ENCODE measurements at regions not wholly inside any gene's neighbourhood (a gene's known extent, or its start where the extent isn't known, plus 50 kb on each side); places are given as distances from the start of the nearest gene placed in this dataset.
"Not testable (repeated sequence)": the region's sequence is repeated elsewhere in the genome, so short reads cannot be mapped to it uniquely, and the experiment has no call there.

DNA sequence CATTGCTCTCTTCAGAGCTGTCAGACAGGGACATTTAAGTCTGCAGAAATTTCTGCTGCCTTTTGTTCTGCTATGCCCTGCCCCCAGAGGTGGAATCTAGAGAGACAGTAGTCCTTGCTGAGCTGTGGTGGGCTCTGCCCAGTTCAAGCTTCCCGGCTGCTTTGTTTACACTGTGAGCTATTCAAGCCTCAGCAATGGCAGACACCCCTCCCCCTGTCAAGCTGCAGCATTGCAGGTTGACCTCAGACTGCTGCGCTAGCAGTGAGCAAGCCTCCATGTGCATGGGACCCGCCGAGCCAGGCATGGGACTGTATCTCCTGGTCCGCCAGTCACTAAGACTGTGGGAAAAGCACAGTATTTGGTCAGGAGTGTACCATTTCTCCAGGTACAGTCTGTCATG, 53.6 kb upstream of the MAPK10 start:
- H3K27ac ChIP-seq (ENCODE audit: low read length); H3K9me3 ChIP-seq (ENCODE audit: control insufficient read depth, low read length); H3K4me3 ChIP-seq (ENCODE audit: low read length); ATAC-seq; DNase-seq; H3K27me3 ChIP-seq (ENCODE audit: control insufficient read depth, insufficient read depth); intact Hi-C loops (cut with DNase I); H3K4me1 ChIP-seq (ENCODE audit: control insufficient read depth, insufficient read depth, low read length): not testable (repeated sequence)
- WGBS: 77% methylated on average over 5 of the region's 5 CpGs

DNA sequence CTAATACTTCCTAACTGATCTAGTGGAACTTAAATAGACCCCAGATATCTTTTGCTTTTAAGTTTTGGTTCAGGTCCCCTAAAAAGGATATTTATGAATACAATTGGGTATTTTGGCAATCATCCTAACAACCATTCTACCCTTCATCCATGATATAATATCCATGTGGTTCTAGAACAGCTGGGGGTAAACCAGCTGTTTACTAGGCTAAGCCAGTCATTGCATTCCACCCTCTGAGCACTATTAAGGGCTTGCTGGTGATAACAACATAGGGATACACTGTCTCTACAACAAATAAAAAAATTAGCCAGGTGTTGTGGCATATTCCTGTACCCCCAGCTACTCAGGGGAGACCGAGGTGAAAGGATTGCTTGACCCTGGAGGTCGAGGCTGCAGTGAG, 54.8 kb upstream of the MAPK10 start:
- H3K27ac ChIP-seq (ENCODE audit: low read length): no peak overlapping the region
- H3K27me3 ChIP-seq (ENCODE audit: control insufficient read depth, insufficient read depth): no peaks in the 10 kb centered on the region
- no peak for ATAC-seq
- no peaks in the 10 kb centered on the region for H3K9me3 ChIP-seq (ENCODE audit: control insufficient read depth, low read length)
- H3K4me1 ChIP-seq (ENCODE audit: control insufficient read depth, insufficient read depth, low read length): no peaks in the 10 kb centered on the region
- intact Hi-C loops (cut with DNase I): no loop called here
- no peak for DNase-seq
- WGBS: 63% methylated on average over 2 of the region's 2 CpGs
- no peak overlapping the region for H3K4me3 ChIP-seq (ENCODE audit: low read length)

GRCh38 chr4:86416081-86416480, 56.2 kb upstream of the MAPK10 start:
- Histone ChIP-seq H3K4me3 (ENCODE audit: low read length) (no peak overlapping the region), H3K9me3 (ENCODE audit: control insufficient read depth, low read length) (no peaks in the 10 kb centered on the region), H3K4me1 (ENCODE audit: control insufficient read depth, insufficient read depth, low read length) (no peaks in the 10 kb centered on the region), H3K27ac (ENCODE audit: low read length) (no peak overlapping the region), H3K27me3 (ENCODE audit: control insufficient read depth, insufficient read depth) (no peaks in the 10 kb centered on the region)
- intact Hi-C loops (cut with DNase I): no loop called here
- ATAC-seq (no peak), DNase-seq (no peak)
- 87% methylated on average over 3 of the region's 3 CpGs for WGBS

DNA sequence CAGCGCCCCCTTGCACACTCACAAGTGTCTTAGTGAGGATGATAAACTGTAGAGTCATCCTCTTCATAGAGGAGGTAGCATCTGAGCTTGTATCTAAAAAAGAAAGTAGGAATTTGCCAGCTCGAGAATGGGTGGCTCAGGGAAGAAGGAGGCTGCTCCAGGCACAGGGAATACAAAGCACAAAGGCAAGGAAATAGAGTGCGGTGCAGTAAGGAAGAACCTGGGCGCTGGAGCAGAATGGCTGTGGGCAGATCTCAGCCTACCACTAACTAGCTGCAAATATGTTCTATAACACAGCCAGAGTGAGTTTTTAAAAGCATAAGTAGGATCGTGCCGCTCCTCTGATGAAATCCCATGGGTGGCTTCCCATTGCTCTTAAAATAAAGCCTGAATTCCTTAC, 61.6 kb upstream of the MAPK10 start:
- Histone ChIP-seq H3K27ac (ENCODE audit: low read length) (no peak overlapping the region), H3K4me1 (ENCODE audit: control insufficient read depth, insufficient read depth, low read length) (no peaks in the 10 kb centered on the region), H3K27me3 (ENCODE audit: control insufficient read depth, insufficient read depth) (no peaks in the 10 kb centered on the region), H3K4me3 (ENCODE audit: low read length) (no peak overlapping the region), H3K9me3 (ENCODE audit: control insufficient read depth, low read length) (no peaks in the 10 kb centered on the region)
- ATAC-seq: no peak
- WGBS: 77% methylated on average over 6 of the region's 6 CpGs
- DNase-seq: no peak
- intact Hi-C loops (cut with DNase I): no loop called here

DNA sequence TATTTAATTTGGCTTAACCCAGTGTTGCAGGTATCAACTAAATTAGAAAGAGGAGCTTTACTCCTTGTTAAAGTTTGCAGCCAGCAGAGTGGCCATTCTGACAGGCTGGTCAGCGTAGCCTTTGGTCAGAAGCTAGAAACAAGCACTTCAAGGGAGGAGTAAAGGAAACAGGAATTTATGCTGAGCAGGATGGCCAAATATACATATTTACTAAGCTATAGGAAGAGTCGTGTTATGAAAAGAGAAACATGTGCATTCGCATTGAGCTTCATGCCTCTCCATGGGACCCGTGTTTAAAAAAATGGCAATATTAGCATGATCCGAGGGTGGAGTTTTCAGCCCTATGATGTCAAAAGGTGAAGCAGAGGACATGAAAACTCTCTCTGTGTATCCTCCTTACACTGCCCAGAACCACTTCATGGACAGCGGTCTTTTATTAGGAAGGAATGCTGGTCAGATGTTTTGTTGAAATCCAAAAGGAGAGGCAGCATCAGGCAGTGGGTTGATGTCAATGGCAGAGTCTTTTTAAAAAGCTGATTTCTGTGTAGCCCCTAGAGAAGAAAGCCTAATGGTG, 71.8 kb upstream of the MAPK10 start:
- Histone ChIP-seq H3K27ac (ENCODE audit: low read length) (no peak overlapping the region), H3K27me3 (ENCODE audit: control insufficient read depth, insufficient read depth) (no peaks in the 10 kb centered on the region), H3K9me3 (ENCODE audit: control insufficient read depth, low read length) (no peaks in the 10 kb centered on the region), H3K4me1 (ENCODE audit: control insufficient read depth, insufficient read depth, low read length) (no peaks in the 10 kb centered on the region), H3K4me3 (ENCODE audit: low read length) (no peak overlapping the region)
- DNase-seq (no peak), ATAC-seq (no peak)
- 83% methylated on average over 6 of the region's 6 CpGs for WGBS
- intact Hi-C loops (cut with DNase I): no loop called here

DNA sequence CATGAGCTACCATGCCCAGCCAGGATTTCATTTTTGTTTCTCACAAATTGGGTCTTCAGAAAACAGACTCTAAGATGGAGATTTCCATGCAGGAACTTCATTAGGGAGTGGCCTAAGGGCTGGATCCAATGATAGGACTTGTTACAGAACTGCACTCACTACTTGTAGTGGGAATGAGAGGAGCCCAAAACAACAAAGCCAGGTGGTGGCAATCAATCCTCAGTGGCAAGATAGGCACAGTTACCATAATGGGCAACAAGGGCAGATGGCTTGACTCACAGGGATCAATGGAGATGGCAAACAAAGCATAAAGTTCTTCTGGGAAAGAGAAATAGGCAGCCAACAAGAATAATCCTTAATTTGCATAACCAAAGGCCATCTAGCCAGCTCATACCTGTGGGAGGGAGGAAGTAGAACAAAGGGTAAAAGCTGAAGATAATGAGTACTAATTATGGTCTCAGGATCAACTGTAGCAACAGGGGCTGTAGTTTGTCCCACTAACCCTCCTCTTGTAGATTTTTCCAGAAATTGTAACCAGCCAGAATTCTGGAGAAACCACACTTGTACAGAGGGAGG, 72.8 kb upstream of the MAPK10 start:
- no peak for ATAC-seq
- Histone ChIP-seq H3K27ac (ENCODE audit: low read length) (no peak overlapping the region), H3K4me1 (ENCODE audit: control insufficient read depth, insufficient read depth, low read length) (no peaks in the 10 kb centered on the region), H3K4me3 (ENCODE audit: low read length) (no peak overlapping the region), H3K27me3 (ENCODE audit: control insufficient read depth, insufficient read depth) (no peaks in the 10 kb centered on the region), H3K9me3 (ENCODE audit: control insufficient read depth, low read length) (no peaks in the 10 kb centered on the region)
- intact Hi-C loops (cut with DNase I): no loop called here
- DNase-seq: no peak

GRCh38 chr4:86439293-86439692, 79.4 kb upstream of the MAPK10 start:
- no peak overlapping the region for H3K27ac ChIP-seq (ENCODE audit: low read length)
- no peaks in the 10 kb centered on the region for H3K27me3 ChIP-seq (ENCODE audit: control insufficient read depth, insufficient read depth)
- H3K4me1 ChIP-seq (ENCODE audit: control insufficient read depth, insufficient read depth, low read length): no peaks in the 10 kb centered on the region
- no peak overlapping the region for H3K4me3 ChIP-seq (ENCODE audit: low read length)
- H3K9me3 ChIP-seq (ENCODE audit: control insufficient read depth, low read length): no peaks in the 10 kb centered on the region
- 73% methylated on average over 2 of the region's 2 CpGs for WGBS
- DNase-seq: no peak
- no peak for ATAC-seq
- intact Hi-C loops (cut with DNase I): no loop called here

DNA sequence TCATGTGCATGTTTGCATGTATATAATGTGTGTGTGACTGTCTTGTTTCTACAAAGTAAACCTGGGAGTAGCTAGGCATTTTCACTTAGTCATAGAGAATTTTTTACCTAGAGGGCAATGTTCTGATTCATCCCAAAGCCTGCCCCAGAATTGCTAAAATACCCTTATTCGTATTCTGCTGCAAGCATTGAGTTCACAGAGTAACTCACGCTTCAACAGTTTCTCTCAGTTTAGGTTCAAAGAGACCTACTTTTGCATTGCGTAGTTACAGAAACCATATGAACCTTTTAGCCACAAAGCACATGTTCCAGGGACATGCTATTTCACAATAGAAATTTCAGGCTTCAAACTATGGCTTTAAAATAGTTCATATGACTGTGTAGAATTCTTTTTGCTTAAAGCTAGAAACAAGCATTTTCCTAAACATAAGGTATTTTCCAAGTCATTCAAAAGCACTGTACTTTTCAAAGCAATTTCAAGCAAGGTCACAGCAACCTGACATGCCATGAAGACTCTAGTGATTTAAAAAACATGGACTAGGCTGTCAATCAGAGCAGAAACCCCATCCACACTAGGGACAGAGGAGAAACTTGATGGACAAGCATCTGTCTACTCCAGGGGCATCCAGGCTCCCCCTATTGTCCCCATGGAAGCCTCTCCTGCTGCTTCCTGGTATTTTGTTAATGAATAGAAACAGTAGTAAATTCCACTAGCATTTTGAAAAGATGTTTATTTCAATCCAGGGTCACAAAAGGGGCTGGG, 81.5 kb upstream of the MAPK10 start:
- no peaks in the 10 kb centered on the region for H3K9me3 ChIP-seq (ENCODE audit: control insufficient read depth, low read length)
- ATAC-seq (no peak), DNase-seq (no peak)
- no peaks in the 10 kb centered on the region for H3K4me1 ChIP-seq (ENCODE audit: control insufficient read depth, insufficient read depth, low read length)
- H3K4me3 ChIP-seq (ENCODE audit: low read length): no peak overlapping the region
- H3K27ac ChIP-seq (ENCODE audit: low read length): no peak overlapping the region
- no peaks in the 10 kb centered on the region for H3K27me3 ChIP-seq (ENCODE audit: control insufficient read depth, insufficient read depth)
- WGBS: 76% methylated on average over 3 of the region's 3 CpGs
- intact Hi-C loops (cut with DNase I): no loop called here

GRCh38 chr4:86442881-86443280, 83.0 kb upstream of the MAPK10 start:
- Histone ChIP-seq H3K4me1 (ENCODE audit: control insufficient read depth, insufficient read depth, low read length) (no peaks in the 10 kb centered on the region), H3K27me3 (ENCODE audit: control insufficient read depth, insufficient read depth) (no peaks in the 10 kb centered on the region), H3K27ac (ENCODE audit: low read length) (no peak overlapping the region), H3K9me3 (ENCODE audit: control insufficient read depth, low read length) (no peaks in the 10 kb centered on the region), H3K4me3 (ENCODE audit: low read length) (no peak overlapping the region)
- ATAC-seq (no peak), DNase-seq (no peak)
- intact Hi-C loops (cut with DNase I): no loop called here

GRCh38 chr4:86443495-86443894, 83.6 kb upstream of the MAPK10 start:
- Histone ChIP-seq H3K9me3 (ENCODE audit: control insufficient read depth, low read length) (no peaks in the 10 kb centered on the region), H3K4me3 (ENCODE audit: low read length) (no peak overlapping the region), H3K4me1 (ENCODE audit: control insufficient read depth, insufficient read depth, low read length) (no peaks in the 10 kb centered on the region), H3K27ac (ENCODE audit: low read length) (no peak overlapping the region), H3K27me3 (ENCODE audit: control insufficient read depth, insufficient read depth) (no peaks in the 10 kb centered on the region)
- no peak for ATAC-seq
- 69% methylated on average over 8 of the region's 8 CpGs for WGBS
- intact Hi-C loops (cut with DNase I): no loop called here
- DNase-seq: no peak

DNA sequence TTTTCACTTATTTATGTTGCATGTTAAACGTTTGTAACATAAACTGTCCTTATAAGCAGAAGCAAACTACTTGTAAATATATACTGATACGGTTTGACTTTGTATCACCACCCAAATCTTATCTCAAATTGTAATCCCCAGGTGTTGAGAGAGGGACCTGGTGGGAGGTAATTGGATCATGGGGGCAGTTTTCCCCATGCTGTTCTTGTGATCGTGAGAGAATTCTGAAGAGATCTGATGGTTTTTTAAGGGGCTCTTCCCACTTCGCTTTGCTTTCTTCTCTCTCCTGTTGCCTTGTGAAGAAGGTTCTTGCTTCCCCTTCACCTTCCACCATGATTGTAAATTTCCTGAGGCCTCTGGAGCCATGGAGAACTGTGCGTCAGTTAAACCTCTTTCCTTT, 87.1 kb upstream of the MAPK10 start:
- DNase-seq (no peak), ATAC-seq (no peak)
- no peaks in the 10 kb centered on the region for H3K27me3 ChIP-seq (ENCODE audit: control insufficient read depth, insufficient read depth)
- no peak overlapping the region for H3K27ac ChIP-seq (ENCODE audit: low read length)
- WGBS: 64% methylated on average over 5 of the region's 5 CpGs
- peaks cover 6% of the 10 kb centered on the region for H3K4me1 ChIP-seq (ENCODE audit: control insufficient read depth, insufficient read depth, low read length)
- no peak overlapping the region for H3K4me3 ChIP-seq (ENCODE audit: low read length)
- intact Hi-C loops (cut with DNase I): no loop called here
- no peaks in the 10 kb centered on the region for H3K9me3 ChIP-seq (ENCODE audit: control insufficient read depth, low read length)
